Transverse colon (tissue), 4 donors: ENCODE measurements at regions not wholly inside any gene's neighbourhood (a gene's known extent, or its start where the extent isn't known, plus 50 kb on each side); places are given as distances from the start of the nearest gene placed in this dataset.

Source experiments
- DNase-seq: peaks from one replicate; pipeline ENCODE4 v3.0.0-alpha.2; 2019
- H3K27ac ChIP-seq, 4 donors: fragments of 200-600 bp; sonication (generic); 2 replicates each; pipeline ENCODE4 v1.5.1; 2016 to 2018; ENCODE audit warnings: inconsistent platforms in 4 of 4
- H3K27me3 ChIP-seq: fragments of 200-600 bp; sonication (generic); 2 replicates; pipeline ENCODE4 v1.5.1; 2017; ENCODE audit warnings: inconsistent platforms
- H3K36me3 ChIP-seq, 4 donors: fragments of 200-600 bp; sonication (generic); 2 replicates each; pipeline ENCODE4 v1.5.1; 2017 to 2019; ENCODE audit warnings: inconsistent platforms in 4 of 4
- H3K4me1 ChIP-seq, 4 donors: fragments of 200-600 bp; sonication (generic); 2 replicates each; pipeline ENCODE4 v1.5.1; 2017 to 2020; ENCODE audit warnings: inconsistent platforms in 4 of 4
- H3K4me3 ChIP-seq, 4 donors: fragments of 200-600 bp; sonication (generic); 1 replicate in 1 of 4; 2 replicates in 3 of 4; pipeline versions ENCODE4 v1.5.1 to v1.6.1; 2017 to 2019; ENCODE audit warnings: inconsistent platforms in 4 of 4
- H3K9me3 ChIP-seq, 2 donors: fragments of 200-600 bp; sonication (generic); 2 replicates each; pipeline ENCODE4 v1.5.1; 2017 to 2019; ENCODE audit warnings: inconsistent platforms in 2 of 2
- EP300 ChIP-seq: sonication (generic); formaldehyde crosslinking; IDR thresholded peaks from one replicate; pipeline ENCODE4 v1.6.1; 2017; ENCODE audit warnings: antibody characterized with exemption, low read depth
- POLR2A ChIP-seq: fragments of 450-650 bp; IDR thresholded peaks from one replicate; pipeline ENCODE4 v1.6.1; 2016; ENCODE audit warnings: antibody characterized with exemption, mild to moderate bottlenecking, moderate library complexity
- POLR2AphosphoS5 ChIP-seq, 3 donors: sonication (generic); formaldehyde crosslinking; IDR thresholded peaks; one replicate each; pipeline ENCODE4 v1.6.1; 2016; ENCODE audit warnings: antibody characterized with exemption in 3 of 3
- WGBS, 2 donors: methylation state at CpG; one replicate each; pipeline ENCODE4 v1.1.5; 2018; ENCODE audit warnings: low coverage in 1 of 2; 5-methylcytosine and 5-hydroxymethylcytosine counted together
- in situ Hi-C, 4 donors: fragments of 200-750 bp; cut with MboI; loops; one replicate each; pipeline versions ENCODE4 v1.15.0 to v1.15.1; 2017; ENCODE audit warnings: low sequenced_read_pairs in 3 of 4, low pct_ligation_motif_present in 1 of 4, low pct_unique_long_range_greater_than_20kb in 1 of 4
- intact Hi-C: fragments of 100-400 bp; cut with DNase I; formaldehyde crosslinking; loops from one replicate; pipeline ENCODE4 v1.15.1; 2023; ENCODE audit warnings: low total_unique reads
- TF ChIP-seq, protein P1 (sequence below), 5 experiments: fragments of 200-600 bp in 3 of 5; fragments of 450-650 bp in 2 of 5; sonication (generic) in 3 of 5; IDR thresholded peaks; 1 replicate in 2 of 5; 2 replicates in 3 of 5; pipeline ENCODE4 v1.5.1; 2016 to 2017; ENCODE audit warnings: antibody characterized with exemption in 5 of 5, inconsistent platforms in 3 of 5, mild to moderate bottlenecking in 2 of 5, moderate library complexity in 1 of 5

DNA sequence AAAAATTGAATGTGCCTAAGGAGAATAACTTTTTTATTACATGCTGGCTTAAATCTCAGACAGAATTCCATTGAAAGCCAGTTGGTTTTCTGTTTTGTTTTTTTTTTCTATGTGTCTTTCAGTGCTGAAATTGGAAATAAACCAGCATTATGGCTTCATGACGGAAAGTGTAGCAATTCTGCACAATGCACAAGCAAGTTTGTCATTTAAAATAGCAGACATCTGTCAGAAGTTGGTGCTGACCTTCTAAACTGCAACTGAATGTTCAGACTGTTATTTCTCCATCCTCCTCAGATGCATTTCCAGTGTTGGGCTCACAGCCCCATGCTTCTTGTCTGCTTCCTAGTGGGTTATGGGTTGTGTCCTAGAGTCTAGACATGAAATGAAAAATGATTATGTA lies 107.2 kb upstream of the LIMCH1 start:
- DNase-seq = no peak
- WGBS, 2 donors = 79 to 80% methylated on average over 1 of the region's 1 CpG
- TF ChIP-seq, protein P1, sequence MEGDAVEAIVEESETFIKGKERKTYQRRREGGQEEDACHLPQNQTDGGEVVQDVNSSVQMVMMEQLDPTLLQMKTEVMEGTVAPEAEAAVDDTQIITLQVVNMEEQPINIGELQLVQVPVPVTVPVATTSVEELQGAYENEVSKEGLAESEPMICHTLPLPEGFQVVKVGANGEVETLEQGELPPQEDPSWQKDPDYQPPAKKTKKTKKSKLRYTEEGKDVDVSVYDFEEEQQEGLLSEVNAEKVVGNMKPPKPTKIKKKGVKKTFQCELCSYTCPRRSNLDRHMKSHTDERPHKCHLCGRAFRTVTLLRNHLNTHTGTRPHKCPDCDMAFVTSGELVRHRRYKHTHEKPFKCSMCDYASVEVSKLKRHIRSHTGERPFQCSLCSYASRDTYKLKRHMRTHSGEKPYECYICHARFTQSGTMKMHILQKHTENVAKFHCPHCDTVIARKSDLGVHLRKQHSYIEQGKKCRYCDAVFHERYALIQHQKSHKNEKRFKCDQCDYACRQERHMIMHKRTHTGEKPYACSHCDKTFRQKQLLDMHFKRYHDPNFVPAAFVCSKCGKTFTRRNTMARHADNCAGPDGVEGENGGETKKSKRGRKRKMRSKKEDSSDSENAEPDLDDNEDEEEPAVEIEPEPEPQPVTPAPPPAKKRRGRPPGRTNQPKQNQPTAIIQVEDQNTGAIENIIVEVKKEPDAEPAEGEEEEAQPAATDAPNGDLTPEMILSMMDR (IDR thresholded peaks at IDR 0.05) = no peak
- no peak overlapping the region for H3K4me3 ChIP-seq
- H3K4me1 ChIP-seq = peaks cover 0 to 18% (median 4%) of the 10 kb centered on the region in 4 donors
- intact Hi-C loops (no loop called here), in situ Hi-C loops (no loop called here)
- no peaks in the 10 kb centered on the region for H3K9me3 ChIP-seq
- H3K27ac ChIP-seq = no peak overlapping the region
- H3K27me3 ChIP-seq = no peaks in the 10 kb centered on the region
- H3K36me3 ChIP-seq = no peaks in the 10 kb centered on the region

DNA sequence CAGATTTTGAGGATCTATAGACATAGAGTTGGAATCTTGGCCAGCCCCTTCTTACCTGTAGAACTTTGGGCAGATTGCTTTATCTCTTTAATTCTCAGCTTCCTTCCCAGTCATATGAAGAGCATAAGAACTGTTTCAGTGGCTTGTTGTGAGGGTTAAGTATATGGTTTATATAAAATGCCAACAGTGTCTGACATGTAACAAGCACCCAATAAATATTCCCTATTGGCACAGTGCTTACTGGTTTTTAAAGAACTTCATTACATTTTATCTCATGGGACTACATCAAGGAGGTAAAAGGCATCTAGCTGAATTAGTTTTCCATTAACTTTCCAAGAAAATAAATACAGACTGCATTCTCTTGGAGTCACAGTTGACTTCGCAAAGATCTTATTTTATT lies 106.7 kb upstream of the LIMCH1 start:
- 80 to 95% methylated on average over 1 of the region's 1 CpG for WGBS, 2 donors
- no peak overlapping the region for H3K27ac ChIP-seq

DNA sequence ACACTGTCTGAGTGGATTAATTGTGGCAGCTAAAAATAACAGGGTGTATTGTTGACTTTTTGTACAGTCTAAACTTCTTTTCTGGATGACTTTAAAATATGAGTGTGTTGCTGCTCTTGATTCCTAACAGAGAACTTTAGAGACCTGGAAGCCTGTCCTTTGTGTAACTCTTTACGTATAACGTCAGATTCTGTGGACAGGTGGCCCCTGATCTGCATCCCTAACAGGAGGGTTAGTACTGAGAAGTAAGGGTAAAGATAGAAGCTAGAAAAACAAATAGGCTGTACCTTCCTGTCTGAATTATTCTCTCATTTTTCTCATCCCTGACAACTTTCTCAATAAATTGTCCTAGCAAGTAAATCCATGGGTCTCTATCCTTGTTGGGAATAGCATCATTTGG lies 105.7 kb upstream of the LIMCH1 start:
- Histone ChIP-seq H3K4me3 (no peak overlapping the region), H3K9me3 (no peaks in the 10 kb centered on the region), H3K4me1 (peaks cover 0 to 9% (median 4%) of the 10 kb centered on the region in 4 donors), H3K27me3 (no peaks in the 10 kb centered on the region), H3K27ac (no peak overlapping the region), H3K36me3 (no peaks in the 10 kb centered on the region)
- WGBS, 2 donors = 81 to 85% methylated on average over 2 of the region's 2 CpGs
- intact Hi-C loops (no loop called here), in situ Hi-C loops (no loop called here)
- no peak for DNase-seq
- TF ChIP-seq, protein P1 (IDR thresholded peaks at IDR 0.05) = no peak
- no peak for TF ChIP-seq POLR2AphosphoS5 (IDR thresholded peaks at IDR 0.05)
- no peak for TF ChIP-seq EP300
- no peak for TF ChIP-seq POLR2A

More for the DNA sequence above, 106.7 kb upstream of the LIMCH1 start:
- in situ Hi-C loops = no loop called here
- DNase-seq = no peak
- no peaks in the 10 kb centered on the region for H3K36me3 ChIP-seq
- no peaks in the 10 kb centered on the region for H3K27me3 ChIP-seq
- peaks cover 0 to 18% (median 3%) of the 10 kb centered on the region in 4 donors for H3K4me1 ChIP-seq
- intact Hi-C loops = no loop called here
- H3K9me3 ChIP-seq = no peaks in the 10 kb centered on the region
- no peak overlapping the region for H3K4me3 ChIP-seq
- no peak for TF ChIP-seq POLR2A
- TF ChIP-seq EP300 = no peak
- TF ChIP-seq, protein P1 (IDR thresholded peaks at IDR 0.05) = no peak
- no peak for TF ChIP-seq POLR2AphosphoS5 (IDR thresholded peaks at IDR 0.05)

DNA sequence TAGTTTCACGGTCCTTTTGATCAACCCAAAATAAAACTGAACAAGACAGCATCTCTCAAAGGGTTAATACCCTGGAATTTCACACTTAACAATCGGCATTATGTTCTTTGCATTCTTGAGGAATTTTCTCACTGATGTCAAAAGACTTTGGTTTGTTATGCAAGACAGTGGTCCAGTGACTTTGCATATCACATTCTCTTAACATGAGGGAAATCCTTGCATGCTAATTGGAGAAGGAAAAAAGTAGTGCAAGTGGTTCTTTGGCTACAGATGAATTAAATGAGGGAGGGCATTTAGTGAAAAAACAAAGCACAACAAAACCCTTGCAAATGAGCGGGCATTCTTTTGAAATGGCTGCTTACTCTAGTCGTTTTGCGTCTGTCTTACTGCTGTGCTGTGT lies 105.1 kb upstream of the LIMCH1 start:
- H3K27ac ChIP-seq = no peak overlapping the region
- intact Hi-C loops = no loop called here
- in situ Hi-C loops = no loop called here
- H3K27me3 ChIP-seq = no peaks in the 10 kb centered on the region
- TF ChIP-seq POLR2AphosphoS5 (IDR thresholded peaks at IDR 0.05) (no peak), EP300 (no peak), POLR2A (no peak)
- H3K4me1 ChIP-seq = peaks cover 0 to 9% (median 3%) of the 10 kb centered on the region in 4 donors
- no peaks in the 10 kb centered on the region for H3K9me3 ChIP-seq
- no peak overlapping the region for H3K4me3 ChIP-seq
- no peak for DNase-seq
- H3K36me3 ChIP-seq = no peaks in the 10 kb centered on the region
- WGBS, 2 donors = 79 to 86% methylated on average over 5 of the region's 5 CpGs

DNA sequence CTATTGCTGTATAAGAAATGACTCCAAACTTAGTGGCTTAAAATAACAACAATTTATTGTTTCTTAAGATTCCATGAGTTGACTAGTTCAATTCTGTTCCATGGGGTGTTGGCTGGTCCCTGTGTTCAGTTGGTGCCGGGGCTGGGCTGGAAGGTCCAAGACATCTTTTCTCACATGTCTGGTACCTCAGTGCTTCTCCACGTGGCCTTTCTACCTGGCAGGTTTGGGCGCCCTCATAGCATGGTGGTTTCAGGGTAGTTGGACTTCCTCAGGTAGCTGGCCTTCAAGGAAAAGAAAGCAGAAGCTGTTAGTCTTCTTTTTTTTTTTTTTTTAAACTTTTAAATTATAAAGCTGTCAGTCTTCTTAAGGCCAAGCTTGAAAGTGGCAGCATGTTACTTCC lies 104.6 kb upstream of the LIMCH1 start:
- Histone ChIP-seq H3K27me3 (no peaks in the 10 kb centered on the region), H3K9me3 (no peaks in the 10 kb centered on the region), H3K27ac (no peak overlapping the region), H3K4me1 (peaks cover 0 to 9% (median 3%) of the 10 kb centered on the region in 4 donors), H3K36me3 (no peaks in the 10 kb centered on the region), H3K4me3 (no peak overlapping the region)
- TF ChIP-seq POLR2AphosphoS5 (IDR thresholded peaks at IDR 0.05) = no peak
- no peak for TF ChIP-seq POLR2A
- TF ChIP-seq, protein P1 (IDR thresholded peaks at IDR 0.05) = no peak
- TF ChIP-seq EP300 = no peak
- no peak for DNase-seq
- WGBS, 2 donors = 71% methylated on average over 3 of the region's 3 CpGs; no CpG with 5 or more reads in 1 of the 2 donors
- intact Hi-C loops (no loop called here), in situ Hi-C loops (no loop called here)
